ENCODE measurements at regions not wholly inside any gene's neighbourhood (a gene's known extent, or its start where the extent isn't known, plus 50 kb on each side); places are given as distances from the start of the nearest gene placed in this dataset.

GRCh38 chrX:97666890-97667289 is 783.2 kb downstream of the RPA4 start:
- no peak for DNase-seq (ENCODE audit: low read depth)

- no peak for DNase-seq (ENCODE audit: low read depth)
These were observed 784.4 kb downstream of the RPA4 start for GRCh38 chrX:97668126-97668525.

- DNase-seq (ENCODE audit: low read depth): no peak
These were observed 788.4 kb downstream of the RPA4 start for GRCh38 chrX:97672138-97672537.

DNA sequence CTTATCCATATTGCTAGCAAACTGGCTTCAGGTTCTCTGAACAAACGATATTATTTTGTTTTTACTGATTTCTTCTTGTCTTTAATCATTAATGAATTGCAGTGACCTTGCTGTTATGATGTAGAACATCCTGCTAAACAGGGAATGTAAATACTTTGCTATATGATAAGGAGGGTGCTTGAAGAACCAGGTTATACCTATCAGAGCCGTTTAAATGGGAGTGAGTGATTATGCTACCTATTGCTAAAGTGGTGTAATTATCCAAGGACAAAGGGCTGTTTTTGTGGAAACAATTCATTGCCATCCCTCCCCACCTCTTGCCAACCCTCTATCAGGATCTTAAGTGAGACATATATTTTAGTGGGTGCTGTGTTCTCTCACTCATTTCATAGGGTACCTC is 788.9 kb downstream of the RPA4 start:
- no peak for DNase-seq (ENCODE audit: low read depth)

DNA sequence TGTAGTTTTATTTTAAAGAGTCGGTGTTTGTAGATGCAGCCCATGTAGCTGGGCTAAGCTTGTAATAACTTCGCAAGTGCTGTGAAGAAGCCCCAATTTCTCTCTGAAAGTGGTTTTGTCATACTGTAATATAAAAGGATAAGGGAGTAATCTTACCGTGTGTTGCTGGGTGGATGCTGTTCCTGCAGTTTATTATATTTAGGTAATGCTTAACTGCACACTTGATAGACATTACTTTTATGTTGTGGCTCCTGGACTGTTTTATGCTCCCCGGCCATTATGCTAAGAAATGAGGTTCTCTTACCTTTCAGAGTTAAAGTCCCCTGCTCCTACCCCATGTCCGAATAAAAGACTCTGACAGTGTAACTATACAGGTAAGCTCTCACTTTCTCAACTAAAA is 789.4 kb downstream of the RPA4 start:
- DNase-seq (ENCODE audit: low read depth): no peak

DNA sequence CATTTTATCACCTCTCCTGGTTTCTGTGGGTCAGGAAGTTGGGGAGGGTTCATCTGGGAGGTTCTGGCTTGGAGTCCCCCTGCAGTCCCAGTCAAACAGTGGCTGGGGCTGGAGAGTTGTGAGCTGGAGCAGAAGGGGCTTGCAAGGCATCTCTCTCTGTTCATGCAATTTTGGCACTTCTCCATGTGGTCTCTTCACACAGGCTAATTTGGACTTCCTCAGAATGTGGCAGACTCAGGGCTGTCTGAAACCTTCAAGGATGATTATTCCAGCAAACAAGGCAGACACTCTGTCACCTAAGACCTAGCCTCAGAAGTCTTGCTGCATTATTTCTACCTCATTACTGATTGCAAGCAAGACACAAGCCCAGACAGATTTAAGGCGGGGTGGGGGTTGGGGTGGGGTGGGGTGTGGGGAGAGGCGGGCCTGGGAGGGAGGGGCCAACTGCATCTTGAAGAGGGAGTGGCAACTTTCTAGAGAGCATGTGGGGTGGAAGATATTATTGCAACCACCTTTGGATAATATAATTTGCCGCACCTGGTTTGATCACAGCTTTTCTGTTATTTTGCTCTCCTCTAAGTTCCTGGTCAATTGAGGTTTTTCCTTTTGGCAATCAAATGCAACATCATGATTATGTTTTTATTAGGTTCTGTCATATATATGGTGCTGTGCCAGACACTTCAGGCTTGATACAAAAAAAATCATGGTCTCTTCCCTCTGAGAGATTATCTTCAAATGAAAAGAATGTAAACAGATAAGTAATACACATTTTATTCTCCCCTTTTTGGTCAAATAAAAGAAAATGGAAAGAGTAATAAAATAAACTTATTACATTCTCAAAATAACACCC is 799.5 kb downstream of the RPA4 start:
- no peak for DNase-seq (ENCODE audit: low read depth)

GRCh38 chrX:97685753-97686152 is 802.0 kb downstream of the RPA4 start:
- peak; percentile 33 for DNase-seq (ENCODE audit: low read depth)

- DNase-seq (ENCODE audit: low read depth): no peak
These were observed 808.3 kb downstream of the RPA4 start for GRCh38 chrX:97691901-97692455.

- no peak for DNase-seq (ENCODE audit: low read depth)
These were observed 808.9 kb downstream of the RPA4 start for GRCh38 chrX:97692575-97692974.

DNA sequence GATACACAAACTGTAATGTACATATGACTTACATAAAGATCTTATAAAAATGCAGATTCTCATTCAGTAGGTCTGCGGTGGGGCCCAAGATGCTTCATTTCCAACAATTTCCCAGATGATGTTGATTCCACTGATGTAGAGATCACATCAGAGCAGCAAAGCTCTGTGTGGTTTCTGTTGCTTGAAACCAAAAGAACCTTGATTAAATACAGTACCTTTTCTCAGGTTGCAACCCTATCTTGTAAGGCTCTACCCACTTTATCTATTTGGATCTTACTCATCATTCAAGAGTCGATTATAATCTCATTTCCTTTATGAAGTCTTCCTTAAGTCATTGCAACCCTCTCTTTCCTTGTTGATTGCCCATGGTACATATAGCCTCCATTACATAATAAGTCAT is 816.8 kb downstream of the RPA4 start:
- no peak for DNase-seq (ENCODE audit: low read depth)

DNA sequence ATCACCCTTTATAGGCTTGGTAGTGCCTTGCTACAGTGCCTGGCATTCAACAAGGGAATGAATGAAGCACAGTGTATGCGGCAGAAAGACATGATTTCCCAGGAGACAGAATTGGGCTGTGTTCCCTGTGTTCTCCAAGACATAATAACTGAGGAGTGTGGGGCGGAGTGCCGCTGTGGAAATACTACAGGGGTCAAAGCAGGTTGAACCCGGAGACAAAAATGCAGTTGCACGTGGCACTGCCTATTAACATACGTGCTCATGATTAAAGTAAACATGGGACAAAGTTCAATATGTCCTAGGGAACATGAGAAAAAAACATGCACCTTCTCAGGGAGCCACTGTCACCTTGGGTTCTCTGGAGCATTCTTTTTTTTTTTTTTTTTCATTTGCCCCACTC is 820.8 kb downstream of the RPA4 start:
- DNase-seq (ENCODE audit: low read depth): no peak

GRCh38 chrX:97704881-97705280 is 821.2 kb downstream of the RPA4 start:
- DNase-seq (ENCODE audit: low read depth): no peak

DNA sequence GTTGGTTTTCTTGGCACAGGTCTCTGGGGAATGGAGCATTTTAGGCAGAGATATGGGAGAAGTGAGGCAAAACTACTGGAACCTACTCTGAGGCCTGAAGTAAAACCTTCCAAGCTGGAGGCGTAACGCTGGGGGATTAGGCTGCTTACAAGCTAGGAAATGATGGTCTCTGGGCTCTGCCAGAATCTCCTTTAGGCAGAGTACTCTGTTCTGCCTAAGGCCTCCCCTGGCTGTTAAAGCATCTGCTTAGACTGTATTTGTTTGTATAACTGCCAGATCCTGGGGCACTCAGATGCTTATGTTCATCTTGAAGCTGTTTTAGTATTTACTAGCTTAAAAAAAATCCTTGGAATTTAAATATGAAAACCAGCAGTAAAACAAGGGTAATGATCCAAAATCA is 822.2 kb downstream of the RPA4 start:
- no peak for DNase-seq (ENCODE audit: low read depth)

DNA sequence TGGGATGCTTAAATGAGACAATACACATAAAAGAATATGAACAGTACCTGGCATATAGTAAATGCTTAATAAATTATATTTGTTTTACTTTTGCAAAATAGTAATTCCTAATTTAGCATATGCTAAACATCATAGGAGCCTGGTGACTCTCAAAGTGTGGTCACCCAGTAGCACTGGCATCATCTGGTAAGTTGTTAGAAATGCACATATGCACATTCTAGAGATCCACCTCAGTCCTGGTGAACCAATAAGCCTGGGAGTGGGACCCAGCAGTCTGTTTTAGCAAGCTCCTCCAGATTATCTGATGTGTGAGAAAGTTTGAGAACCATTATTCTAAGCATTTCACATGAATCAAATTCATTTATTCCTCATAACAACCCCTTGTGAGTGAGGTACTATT is 830.4 kb downstream of the RPA4 start:
- no peak for DNase-seq (ENCODE audit: low read depth)

DNA sequence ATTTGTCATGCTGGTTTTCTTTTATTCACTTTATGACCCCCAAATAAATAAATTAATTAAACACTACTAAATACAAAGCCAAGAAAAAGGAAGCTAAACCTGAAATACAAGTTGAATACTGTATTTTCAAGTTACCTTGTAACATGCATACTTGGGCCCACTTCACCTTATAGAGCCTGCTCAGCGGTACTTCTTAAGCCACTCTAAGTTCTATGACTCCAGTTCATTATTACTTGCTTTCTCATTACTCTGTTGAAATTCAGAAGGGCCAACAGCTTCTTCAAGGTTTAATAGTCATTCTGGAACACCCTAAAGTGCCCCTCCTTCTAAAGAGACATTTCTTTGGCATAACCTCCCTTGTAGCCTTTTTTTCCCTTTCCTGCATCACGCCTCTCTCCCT is 844.5 kb downstream of the RPA4 start:
- DNase-seq (ENCODE audit: low read depth): no peak

DNA sequence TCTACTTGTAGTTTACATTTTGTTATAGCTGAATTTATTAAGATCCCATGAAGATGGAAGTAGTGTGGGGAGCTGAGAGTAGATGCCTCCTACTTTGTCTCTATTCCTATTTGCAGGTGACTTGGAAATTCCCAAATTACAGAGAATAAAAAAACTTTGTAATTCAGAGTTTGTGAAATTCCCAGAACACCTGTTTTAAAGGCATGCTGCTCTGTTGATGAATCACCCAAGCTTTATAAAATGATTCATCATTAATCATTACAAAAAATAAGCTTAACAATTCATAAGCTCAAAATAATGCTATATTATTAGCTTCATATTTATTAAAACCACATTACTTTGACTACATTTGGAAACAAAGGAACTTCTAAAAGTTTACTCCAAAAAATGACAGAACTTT is 856.3 kb downstream of the RPA4 start:
- peak; percentile 0 for DNase-seq (ENCODE audit: low read depth)

- DNase-seq (ENCODE audit: low read depth): no peak
These were observed 857.2 kb downstream of the RPA4 start for GRCh38 chrX:97740886-97741285.

GRCh38 chrX:97743014-97743413 is 859.3 kb downstream of the RPA4 start:
- no peak for DNase-seq (ENCODE audit: low read depth)

- DNase-seq (ENCODE audit: low read depth): no peak
These were observed 863.6 kb downstream of the RPA4 start for GRCh38 chrX:97747346-97747745.

DNA sequence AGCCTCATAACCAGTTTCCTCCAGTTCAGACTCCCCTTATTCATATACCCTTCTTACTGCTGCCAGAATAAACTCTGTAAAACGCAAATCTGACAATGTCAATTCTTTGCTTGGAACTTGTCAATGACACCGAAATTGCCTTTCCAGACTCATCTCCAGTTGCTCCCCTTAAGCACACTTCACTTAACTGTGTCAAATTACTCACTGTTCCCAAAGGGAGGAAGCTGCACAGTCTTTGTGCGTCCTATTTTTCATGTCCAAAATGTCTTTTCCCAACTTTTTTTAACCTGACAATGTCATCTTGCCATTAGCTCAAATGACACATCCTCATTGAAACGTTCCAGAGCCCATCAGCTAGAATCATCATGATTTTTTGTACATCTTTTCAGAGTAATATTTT is 867.3 kb downstream of the RPA4 start:
- DNase-seq (ENCODE audit: low read depth): no peak

GRCh38 chrX:97751735-97752134 is 868.0 kb downstream of the RPA4 start:
- no peak for DNase-seq (ENCODE audit: low read depth)

GRCh38 chrX:97756879-97757278 is 873.2 kb downstream of the RPA4 start:
- DNase-seq (ENCODE audit: low read depth): no peak

GRCh38 chrX:97763391-97763790 is 879.7 kb downstream of the RPA4 start:
- DNase-seq (ENCODE audit: low read depth): no peak

Measured in myocyte (in vitro differentiated cells).